ENCODE measurements at regions not wholly inside any gene's neighbourhood (a gene's known extent, or its start where the extent isn't known, plus 50 kb on each side); places are given as distances from the start of the nearest gene placed in this dataset.

DNA sequence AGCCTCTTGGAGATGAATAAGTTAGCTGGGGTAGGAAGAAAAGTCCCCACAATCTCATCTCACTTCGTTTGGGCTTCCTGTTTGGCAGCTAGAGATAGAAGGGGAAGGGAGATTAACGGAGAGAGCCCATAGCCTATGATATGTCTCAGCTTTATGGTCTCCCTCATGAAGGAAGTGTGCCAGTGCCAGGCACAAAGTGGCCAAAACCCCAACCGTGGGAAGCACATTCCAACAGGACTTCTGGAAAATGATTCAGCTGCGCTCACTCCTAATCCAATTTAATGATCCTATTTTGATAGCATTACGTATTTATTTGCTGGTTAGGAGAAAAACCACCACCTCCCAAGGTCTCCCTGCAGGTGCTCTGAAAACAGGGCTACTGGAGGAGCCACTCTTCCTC, 303.1 kb upstream of the CLINT1 start:
- no peak for DNase-seq (ENCODE audit: low read depth)

- DNase-seq (ENCODE audit: low read depth) = no peak
These were observed 300.7 kb upstream of the CLINT1 start for GRCh38 chr5:158159621-158160020.

GRCh38 chr5:158155811-158156505, 297.0 kb upstream of the CLINT1 start:
- no peak for DNase-seq (ENCODE audit: low read depth)

DNA sequence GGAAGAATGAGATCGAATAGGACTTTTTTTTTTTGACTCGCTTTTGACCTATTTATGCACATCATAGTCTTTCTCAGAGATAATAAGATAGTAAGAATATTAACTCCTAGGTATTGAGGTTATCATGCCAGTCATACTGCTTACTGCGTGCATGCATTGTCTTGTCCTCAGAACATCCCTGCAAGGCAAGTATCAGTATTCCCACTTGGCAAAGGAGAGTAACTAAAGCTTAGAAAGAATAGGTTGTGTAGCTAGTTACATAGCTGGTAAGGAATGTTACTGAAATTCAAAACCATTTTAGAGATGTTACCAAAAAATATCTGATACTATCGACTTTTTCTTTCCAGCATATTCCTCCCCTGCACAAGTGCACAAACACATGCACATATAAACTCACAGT, 296.1 kb upstream of the CLINT1 start:
- DNase-seq (ENCODE audit: low read depth) = no peak

- no peak for DNase-seq (ENCODE audit: low read depth)
These were observed 295.5 kb upstream of the CLINT1 start for GRCh38 chr5:158154226-158155005.

GRCh38 chr5:158153508-158153907, 294.6 kb upstream of the CLINT1 start:
- no peak for DNase-seq (ENCODE audit: low read depth)

DNA sequence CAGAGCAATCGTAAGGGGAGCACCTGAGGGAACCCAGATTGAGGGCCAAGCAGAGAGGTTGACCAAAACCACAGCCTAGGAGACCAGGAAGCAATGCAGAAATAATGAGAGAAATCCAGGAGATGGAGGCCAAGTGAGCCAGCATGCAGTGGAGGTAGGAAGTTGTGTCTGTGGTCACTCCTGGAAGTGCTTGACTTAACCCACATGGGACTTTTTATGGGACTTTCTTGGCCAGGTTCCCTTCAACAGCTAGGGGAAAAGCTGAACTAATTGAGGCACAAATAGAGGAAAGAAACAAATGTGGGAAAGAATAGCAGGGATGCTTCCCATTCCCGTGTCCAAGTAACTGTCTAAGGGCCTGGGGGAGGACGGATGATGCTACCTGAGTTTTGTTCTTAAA, 293.2 kb upstream of the CLINT1 start:
- DNase-seq (ENCODE audit: low read depth) = no peak

- DNase-seq (ENCODE audit: low read depth) = no peak
These were observed 288.3 kb upstream of the CLINT1 start for GRCh38 chr5:158147227-158147626.

- no peak for DNase-seq (ENCODE audit: low read depth)
These were observed 286.9 kb upstream of the CLINT1 start for GRCh38 chr5:158145827-158146226.

GRCh38 chr5:158143081-158143480, 284.1 kb upstream of the CLINT1 start:
- DNase-seq (ENCODE audit: low read depth) = no peak

- no peak for DNase-seq (ENCODE audit: low read depth)
These were observed 283.2 kb upstream of the CLINT1 start for GRCh38 chr5:158142156-158142555.

GRCh38 chr5:158140120-158140731, 281.3 kb upstream of the CLINT1 start:
- no peak for DNase-seq (ENCODE audit: low read depth)

DNA sequence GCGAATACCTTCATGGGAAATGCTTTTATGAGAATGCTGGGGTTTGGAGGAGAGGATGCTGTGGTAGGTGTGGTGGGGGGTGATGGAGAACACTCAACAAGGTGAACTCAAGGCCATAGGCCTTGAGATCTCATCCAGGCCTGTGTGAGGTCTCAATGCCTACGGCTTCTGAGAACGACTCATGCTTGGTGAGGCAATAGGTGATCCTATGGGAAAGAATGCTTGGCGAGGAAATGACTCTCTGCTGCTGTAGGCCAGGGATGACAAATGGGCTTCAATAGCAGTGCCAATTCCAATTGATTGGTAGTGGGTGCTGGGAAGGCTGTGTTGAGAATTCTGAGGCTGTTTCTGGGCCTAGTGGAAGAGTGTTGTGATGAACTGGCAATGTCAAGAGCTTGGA, 280.2 kb upstream of the CLINT1 start:
- DNase-seq (ENCODE audit: low read depth) = no peak

- no peak for DNase-seq (ENCODE audit: low read depth)
These were observed 276.8 kb upstream of the CLINT1 start for GRCh38 chr5:158135682-158136179.

- no peak for DNase-seq (ENCODE audit: low read depth)
These were observed 274.4 kb upstream of the CLINT1 start for GRCh38 chr5:158133369-158133768.

DNA sequence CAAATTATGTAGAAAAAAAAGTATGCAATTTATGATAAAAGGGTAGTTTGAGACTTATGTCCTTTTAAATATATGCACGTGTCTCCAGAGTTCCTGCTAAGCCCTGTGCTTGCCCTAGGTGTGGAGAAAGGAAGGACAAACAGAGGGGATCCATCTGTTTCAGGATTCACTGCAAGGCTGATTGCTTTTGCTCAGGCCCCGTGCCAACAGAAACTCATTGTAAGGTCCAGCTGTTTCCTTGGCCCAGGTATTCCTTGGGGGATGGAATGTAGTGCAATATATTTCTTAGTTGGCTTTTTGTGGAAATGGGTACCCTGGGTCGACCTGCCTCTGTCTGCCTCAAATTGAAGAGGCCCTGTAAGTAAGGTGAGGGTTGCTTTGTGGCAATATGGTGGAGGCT, 268.6 kb upstream of the CLINT1 start:
- DNase-seq (ENCODE audit: low read depth) = no peak

GRCh38 chr5:158126442-158127405, 267.8 kb upstream of the CLINT1 start:
- DNase-seq (ENCODE audit: low read depth) = no peak

DNA sequence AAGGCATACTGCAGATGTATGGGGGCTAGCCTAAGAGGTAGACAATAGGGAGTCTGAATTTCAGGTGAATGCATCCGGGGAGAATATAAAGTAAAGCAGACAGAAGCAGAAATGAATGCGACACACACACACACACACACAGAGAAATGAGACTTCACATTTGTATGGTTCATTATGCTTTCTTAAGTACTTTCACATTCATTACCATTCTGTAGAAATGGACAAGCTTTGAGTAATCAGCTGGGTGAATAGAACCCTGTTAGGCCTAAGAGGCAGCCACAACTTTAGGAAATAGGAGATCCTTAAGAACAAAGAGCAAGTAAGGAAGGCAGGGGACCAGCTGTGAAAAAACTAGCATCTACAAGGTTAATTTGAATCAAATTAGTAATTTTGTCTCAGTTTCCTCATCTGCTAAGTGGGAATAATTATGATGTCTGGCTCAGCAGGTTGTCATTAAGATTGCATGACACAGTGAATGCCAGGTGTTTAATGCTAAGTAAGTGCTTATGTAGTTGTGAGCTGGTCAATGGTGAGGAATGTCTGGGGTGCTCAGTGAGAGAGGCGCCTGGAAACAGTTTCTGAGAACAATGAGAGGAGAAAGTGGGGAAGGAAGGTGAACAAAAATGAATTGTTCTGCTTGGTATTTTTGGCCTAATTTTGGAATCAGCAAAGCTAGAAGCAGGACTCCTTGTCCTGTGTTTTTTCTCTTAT, 265.8 kb upstream of the CLINT1 start:
- DNase-seq (ENCODE audit: low read depth) = no peak

GRCh38 chr5:158123595-158123994, 264.6 kb upstream of the CLINT1 start:
- no peak for DNase-seq (ENCODE audit: low read depth)

GRCh38 chr5:158121678-158122077, 262.7 kb upstream of the CLINT1 start:
- no peak for DNase-seq (ENCODE audit: low read depth)

DNA sequence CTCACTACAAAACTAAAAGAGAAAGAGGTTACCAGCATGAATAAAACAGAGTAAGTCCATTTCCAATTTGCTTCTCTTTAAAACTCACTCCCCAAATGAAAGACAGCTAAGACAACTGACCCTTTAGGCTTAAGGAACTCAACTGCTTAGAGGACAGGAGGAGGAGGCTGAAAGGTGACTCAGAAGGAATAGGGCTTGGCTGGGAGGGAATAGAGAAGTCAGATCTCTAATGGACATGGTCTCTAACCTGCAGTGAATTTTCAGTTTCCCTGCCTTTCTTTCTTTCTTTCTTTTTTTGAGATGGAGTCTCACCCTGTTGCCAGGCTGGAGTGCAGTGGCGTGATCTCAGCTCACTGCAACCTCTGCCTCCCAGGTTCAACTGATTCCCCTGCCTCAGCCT, 261.8 kb upstream of the CLINT1 start:
- DNase-seq (ENCODE audit: low read depth) = no peak

Measured in activated T-cell treated with anti-CD3 and anti-CD28 coated beads for 1 hour (primary cell).